Astrocyte (in vitro differentiated cells and primary cell): ENCODE measurements at regions not wholly inside any gene's neighbourhood (a gene's known extent, or its start where the extent isn't known, plus 50 kb on each side); places are given as distances from the start of the nearest gene placed in this dataset.

Experiments used
- DNase-seq: peaks from one replicate; pipeline ENCODE4 v3.0.0-alpha.2; 2010; ENCODE audit warnings: low read depth
- FAIRE-seq: peaks from 2 replicates; lab custom pipeline; 2011; peaks lifted over from hg19 to GRCh38; lab: Jason Lieb, UNC
- H2AFZ ChIP-seq: 2 replicates; pipeline ENCODE4 v1.6.0; 2012; ENCODE audit warnings: low read depth, low read length, inconsistent platforms
- H3K27ac ChIP-seq: 2 replicates; pipeline ENCODE4 v1.5.1; 2011; ENCODE audit warnings: low read depth, low read length, inconsistent platforms
- H3K27me3 ChIP-seq: 2 replicates; pipeline ENCODE4 v1.6.0; 2011; ENCODE audit warnings: low read length, inconsistent platforms; ENCODE audit not compliant: insufficient read depth
- H3K36me3 ChIP-seq: 2 replicates; pipeline ENCODE4 v1.5.1; 2011; ENCODE audit warnings: low read length, inconsistent platforms; ENCODE audit not compliant: insufficient read depth
- H3K4me1 ChIP-seq: 2 replicates; pipeline ENCODE4 v1.5.1; 2011; ENCODE audit warnings: low read length, inconsistent platforms; ENCODE audit not compliant: insufficient read depth
- H3K4me2 ChIP-seq: 2 replicates; pipeline ENCODE4 v1.6.0; 2012; ENCODE audit warnings: low read length, inconsistent platforms
- H3K4me3 ChIP-seq: 2 replicates; pipeline ENCODE4 v1.5.1; 2011; ENCODE audit warnings: low read depth, mild to moderate bottlenecking, low read length, inconsistent platforms; ENCODE audit not compliant: insufficient read depth
- H3K79me2 ChIP-seq: 2 replicates; pipeline ENCODE4 v1.6.0; 2012; ENCODE audit warnings: mild to moderate bottlenecking, low read length, inconsistent platforms; ENCODE audit not compliant: insufficient read depth
- H3K9ac ChIP-seq: 2 replicates; pipeline ENCODE4 v1.6.0; 2012; ENCODE audit warnings: mild to moderate bottlenecking, low read length, inconsistent platforms
- H3K9me3 ChIP-seq: 2 replicates; pipeline ENCODE4 v1.5.1; 2012; ENCODE audit warnings: low read depth, mild to moderate bottlenecking, low read length, inconsistent platforms; ENCODE audit not compliant: insufficient read depth
- H4K20me1 ChIP-seq: 2 replicates; pipeline ENCODE4 v1.6.0; 2012; ENCODE audit warnings: low read length, inconsistent platforms; ENCODE audit not compliant: insufficient read depth
- H3K27ac Mint-ChIP-seq: one replicate; pipeline ENCODE4 v1.8.0; 2021; ENCODE audit warnings: mild to moderate bottlenecking, mixed read lengths; ENCODE audit not compliant: unreplicated experiment
- H3K27me3 Mint-ChIP-seq: one replicate; pipeline ENCODE4 v1.8.0; 2021; ENCODE audit warnings: low read depth, mixed read lengths; ENCODE audit not compliant: unreplicated experiment
- H3K36me3 Mint-ChIP-seq: one replicate; pipeline ENCODE4 v1.8.0; 2021; ENCODE audit warnings: low read depth, mixed read lengths; ENCODE audit not compliant: unreplicated experiment
- H3K4me1 Mint-ChIP-seq: one replicate; pipeline ENCODE4 v1.8.0; 2021; ENCODE audit warnings: low read depth, mixed read lengths; ENCODE audit not compliant: unreplicated experiment
- H3K4me3 Mint-ChIP-seq: one replicate; pipeline ENCODE4 v1.8.0; 2021; ENCODE audit warnings: mild to moderate bottlenecking, moderate library complexity, mixed read lengths; ENCODE audit not compliant: unreplicated experiment
- H3K9me3 Mint-ChIP-seq: one replicate; pipeline ENCODE4 v1.8.0; 2021; ENCODE audit warnings: mild to moderate bottlenecking, mixed read lengths; ENCODE audit not compliant: unreplicated experiment
- EZH2 ChIP-seq: IDR thresholded peaks from 2 replicates; pipeline ENCODE4 v1.6.1; 2012; ENCODE audit warnings: mild to moderate bottlenecking, low read length, inconsistent platforms; ENCODE audit not compliant: insufficient read depth
- TF ChIP-seq, protein P1 (sequence below): IDR thresholded peaks from 2 replicates; pipeline ENCODE4 v1.5.1; 2011; ENCODE audit warnings: low read depth, mild to moderate bottlenecking, inconsistent platforms, low read length, moderate library complexity; ENCODE audit not compliant: insufficient read depth

GRCh38 chr4:89434364-89434988 lies 126.9 kb upstream of the GPRIN3 start:
- peak; percentile 23 for DNase-seq
- Histone ChIP-seq H3K4me1 (no peaks in the 10 kb centered on the region), H3K4me2 (no peak overlapping the region), H3K9me3 (no peaks in the 10 kb centered on the region), H3K79me2 (no peaks in the 10 kb centered on the region), H3K4me3 (no peak overlapping the region), H3K36me3 (no peaks in the 10 kb centered on the region), H3K27me3 (no peaks in the 10 kb centered on the region), H3K9ac (no peak overlapping the region), H3K27ac (no peak overlapping the region), H4K20me1 (no peaks in the 10 kb centered on the region), H2AFZ (no peak overlapping the region)
- H3K4me3 Mint-ChIP-seq: no peak overlapping the region
- no peak overlapping the region for H3K27ac Mint-ChIP-seq
- H3K4me1 Mint-ChIP-seq: no peaks in the 10 kb centered on the region
- H3K27me3 Mint-ChIP-seq: no peaks in the 10 kb centered on the region
- peak; percentile 90 for FAIRE-seq
- H3K36me3 Mint-ChIP-seq: no peaks in the 10 kb centered on the region
- H3K9me3 Mint-ChIP-seq: no peaks in the 10 kb centered on the region
- TF ChIP-seq, protein P1, sequence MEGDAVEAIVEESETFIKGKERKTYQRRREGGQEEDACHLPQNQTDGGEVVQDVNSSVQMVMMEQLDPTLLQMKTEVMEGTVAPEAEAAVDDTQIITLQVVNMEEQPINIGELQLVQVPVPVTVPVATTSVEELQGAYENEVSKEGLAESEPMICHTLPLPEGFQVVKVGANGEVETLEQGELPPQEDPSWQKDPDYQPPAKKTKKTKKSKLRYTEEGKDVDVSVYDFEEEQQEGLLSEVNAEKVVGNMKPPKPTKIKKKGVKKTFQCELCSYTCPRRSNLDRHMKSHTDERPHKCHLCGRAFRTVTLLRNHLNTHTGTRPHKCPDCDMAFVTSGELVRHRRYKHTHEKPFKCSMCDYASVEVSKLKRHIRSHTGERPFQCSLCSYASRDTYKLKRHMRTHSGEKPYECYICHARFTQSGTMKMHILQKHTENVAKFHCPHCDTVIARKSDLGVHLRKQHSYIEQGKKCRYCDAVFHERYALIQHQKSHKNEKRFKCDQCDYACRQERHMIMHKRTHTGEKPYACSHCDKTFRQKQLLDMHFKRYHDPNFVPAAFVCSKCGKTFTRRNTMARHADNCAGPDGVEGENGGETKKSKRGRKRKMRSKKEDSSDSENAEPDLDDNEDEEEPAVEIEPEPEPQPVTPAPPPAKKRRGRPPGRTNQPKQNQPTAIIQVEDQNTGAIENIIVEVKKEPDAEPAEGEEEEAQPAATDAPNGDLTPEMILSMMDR: peak; percentile 78
- TF ChIP-seq EZH2: no peak

- TF ChIP-seq EZH2: no peak
- TF ChIP-seq, protein P1: no peak
- H3K4me2 ChIP-seq: no peak overlapping the region
- no peak overlapping the region for H3K27ac ChIP-seq
- no peaks in the 10 kb centered on the region for H3K27me3 Mint-ChIP-seq
- no peak overlapping the region for H3K4me3 ChIP-seq
- no peaks in the 10 kb centered on the region for H3K36me3 ChIP-seq
- no peak overlapping the region for H3K27ac Mint-ChIP-seq
- no peaks in the 10 kb centered on the region for H4K20me1 ChIP-seq
- no peaks in the 10 kb centered on the region for H3K9me3 Mint-ChIP-seq
- H2AFZ ChIP-seq: no peak overlapping the region
- no peak for FAIRE-seq
- H3K27me3 ChIP-seq: no peaks in the 10 kb centered on the region
- H3K4me1 ChIP-seq: no peaks in the 10 kb centered on the region
- no peaks in the 10 kb centered on the region for H3K9me3 ChIP-seq
- H3K79me2 ChIP-seq: no peaks in the 10 kb centered on the region
- no peaks in the 10 kb centered on the region for H3K36me3 Mint-ChIP-seq
- H3K4me1 Mint-ChIP-seq: peaks cover 4% of the 10 kb centered on the region
- no peak for DNase-seq
- H3K9ac ChIP-seq: no peak overlapping the region
- no peak overlapping the region for H3K4me3 Mint-ChIP-seq
Measured at GRCh38 chr4:89427782-89428181, 120.2 kb upstream of the GPRIN3 start.

GRCh38 chr4:89425023-89425422 lies 117.4 kb upstream of the GPRIN3 start:
- peaks cover 14% of the 10 kb centered on the region for H3K4me1 Mint-ChIP-seq
- no peak overlapping the region for H3K27ac Mint-ChIP-seq
- Histone ChIP-seq H3K4me1 (no peaks in the 10 kb centered on the region), H4K20me1 (no peaks in the 10 kb centered on the region), H3K4me3 (no peak overlapping the region), H3K27ac (no peak overlapping the region), H3K36me3 (no peaks in the 10 kb centered on the region), H2AFZ (no peak overlapping the region), H3K9ac (no peak overlapping the region), H3K79me2 (no peaks in the 10 kb centered on the region), H3K4me2 (no peak overlapping the region), H3K9me3 (no peaks in the 10 kb centered on the region), H3K27me3 (no peaks in the 10 kb centered on the region)
- no peak overlapping the region for H3K4me3 Mint-ChIP-seq
- no peaks in the 10 kb centered on the region for H3K9me3 Mint-ChIP-seq
- FAIRE-seq (no peak), DNase-seq (no peak)
- TF ChIP-seq, protein P1: no peak
- TF ChIP-seq EZH2: no peak
- no peaks in the 10 kb centered on the region for H3K36me3 Mint-ChIP-seq
- H3K27me3 Mint-ChIP-seq: no peaks in the 10 kb centered on the region
